Neural crest cell (in vitro differentiated cells): ENCODE measurements at regions not wholly inside any gene's neighbourhood (a gene's known extent, or its start where the extent isn't known, plus 50 kb on each side); places are given as distances from the start of the nearest gene placed in this dataset.

Experiments used
- DNase-seq: peaks from one replicate; pipeline ENCODE4 v3.0.0; 2021; ENCODE audit warnings: low read depth, mixed read lengths, low spot score
- H3K27ac Mint-ChIP-seq: one replicate; pipeline ENCODE4 v1.8.0; 2021; ENCODE audit warnings: mild to moderate bottlenecking, mixed read lengths; ENCODE audit not compliant: unreplicated experiment
- H3K27me3 Mint-ChIP-seq: 2 replicates; pipeline ENCODE4 v1.8.0; 2021; ENCODE audit warnings: low read depth, mild to moderate bottlenecking, mixed read lengths
- H3K36me3 Mint-ChIP-seq: 2 replicates; pipeline ENCODE4 v1.8.0; 2021; ENCODE audit warnings: low read depth, mild to moderate bottlenecking, mixed read lengths
- H3K4me1 Mint-ChIP-seq: 2 replicates; pipeline ENCODE4 v1.8.0; 2021; ENCODE audit warnings: mixed read lengths
- H3K4me3 Mint-ChIP-seq: one replicate; pipeline ENCODE4 v1.8.0; 2021; ENCODE audit warnings: mild to moderate bottlenecking, mixed read lengths
- H3K9me3 Mint-ChIP-seq: 2 replicates; pipeline ENCODE4 v1.8.0; 2021; ENCODE audit warnings: mixed read lengths
- TF ChIP-seq, protein P1 (sequence below): fragments of 200-600 bp; sonication (generic); conservative IDR thresholded peaks from 2 replicates; pipeline ENCODE4 v1.5.0; 2021; ENCODE audit warnings: antibody characterized with exemption, mild to moderate bottlenecking

GRCh38 chr3:110579840-110580550 is 491.6 kb upstream of the NECTIN3 start:
- Mint-ChIP-seq H3K27ac (no peak overlapping the region), H3K4me3 (no peak overlapping the region), H3K27me3 (no peaks in the 10 kb centered on the region), H3K9me3 (no peaks in the 10 kb centered on the region), H3K36me3 (no peaks in the 10 kb centered on the region), H3K4me1 (peaks cover 15% of the 10 kb centered on the region)
- no peak for DNase-seq
- TF ChIP-seq, protein P1, sequence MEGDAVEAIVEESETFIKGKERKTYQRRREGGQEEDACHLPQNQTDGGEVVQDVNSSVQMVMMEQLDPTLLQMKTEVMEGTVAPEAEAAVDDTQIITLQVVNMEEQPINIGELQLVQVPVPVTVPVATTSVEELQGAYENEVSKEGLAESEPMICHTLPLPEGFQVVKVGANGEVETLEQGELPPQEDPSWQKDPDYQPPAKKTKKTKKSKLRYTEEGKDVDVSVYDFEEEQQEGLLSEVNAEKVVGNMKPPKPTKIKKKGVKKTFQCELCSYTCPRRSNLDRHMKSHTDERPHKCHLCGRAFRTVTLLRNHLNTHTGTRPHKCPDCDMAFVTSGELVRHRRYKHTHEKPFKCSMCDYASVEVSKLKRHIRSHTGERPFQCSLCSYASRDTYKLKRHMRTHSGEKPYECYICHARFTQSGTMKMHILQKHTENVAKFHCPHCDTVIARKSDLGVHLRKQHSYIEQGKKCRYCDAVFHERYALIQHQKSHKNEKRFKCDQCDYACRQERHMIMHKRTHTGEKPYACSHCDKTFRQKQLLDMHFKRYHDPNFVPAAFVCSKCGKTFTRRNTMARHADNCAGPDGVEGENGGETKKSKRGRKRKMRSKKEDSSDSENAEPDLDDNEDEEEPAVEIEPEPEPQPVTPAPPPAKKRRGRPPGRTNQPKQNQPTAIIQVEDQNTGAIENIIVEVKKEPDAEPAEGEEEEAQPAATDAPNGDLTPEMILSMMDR, result no peak

DNA sequence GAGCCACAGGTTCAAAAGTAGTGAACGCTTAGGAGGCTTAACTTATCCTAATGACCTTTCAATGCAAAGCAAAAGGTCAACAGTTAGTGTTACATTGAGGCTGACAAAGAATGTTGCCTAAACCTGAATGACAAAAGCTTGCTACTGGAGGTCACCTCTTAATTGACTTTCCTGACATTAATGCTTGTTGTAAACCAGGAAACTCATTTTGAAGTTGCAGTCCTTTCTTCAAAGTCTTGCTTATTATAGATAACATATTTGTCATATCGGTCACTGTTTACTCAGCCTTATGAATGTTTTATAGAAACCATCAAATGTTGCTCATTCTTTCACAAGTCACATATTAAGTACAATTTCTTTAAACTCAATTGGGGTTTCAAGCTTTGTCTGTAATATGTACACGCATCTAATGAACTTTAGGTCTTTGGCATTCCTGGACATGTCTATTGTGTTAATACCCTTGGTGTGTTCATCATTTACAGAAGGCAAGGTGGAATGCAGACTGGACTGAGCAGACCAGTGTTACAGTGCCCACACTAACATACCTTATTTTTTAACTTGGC is 488.2 kb upstream of the NECTIN3 start:
- Mint-ChIP-seq H3K9me3 (no peaks in the 10 kb centered on the region), H3K36me3 (no peaks in the 10 kb centered on the region)
- DNase-seq, result no peak

GRCh38 chr3:110588906-110589305 is 482.7 kb upstream of the NECTIN3 start:
- TF ChIP-seq, protein P1, result no peak
- Mint-ChIP-seq H3K4me1 (no peaks in the 10 kb centered on the region), H3K27me3 (no peaks in the 10 kb centered on the region), H3K27ac (no peak overlapping the region), H3K36me3 (peaks cover 2% of the 10 kb centered on the region), H3K4me3 (no peak overlapping the region), H3K9me3 (peaks cover 2% of the 10 kb centered on the region)
- DNase-seq, result no peak

More for the DNA sequence above, 488.2 kb upstream of the NECTIN3 start:
- H3K27ac Mint-ChIP-seq, result no peak overlapping the region
- no peaks in the 10 kb centered on the region for H3K27me3 Mint-ChIP-seq
- TF ChIP-seq, protein P1, result no peak
- H3K4me1 Mint-ChIP-seq, result peaks cover 11% of the 10 kb centered on the region
- H3K4me3 Mint-ChIP-seq, result no peak overlapping the region

DNA sequence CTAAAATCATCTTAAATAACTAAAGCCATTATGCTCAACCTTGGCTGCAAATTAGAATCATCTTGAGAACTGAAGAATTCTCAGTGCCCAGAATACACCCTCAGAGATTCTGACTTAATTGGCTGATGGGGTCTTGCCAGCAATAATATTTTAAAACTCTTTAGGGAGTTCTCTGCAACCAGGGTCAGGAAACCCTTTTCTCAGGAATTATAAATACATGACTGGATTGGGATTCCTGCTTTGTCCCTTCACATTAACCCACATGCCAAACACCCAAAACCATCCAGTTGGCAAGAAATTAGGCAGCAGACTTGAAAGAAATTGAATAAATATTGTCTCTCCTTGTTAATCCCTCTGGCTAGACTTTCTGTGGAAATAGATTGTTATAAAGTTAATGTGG is 482.3 kb upstream of the NECTIN3 start:
- no peak for DNase-seq
- TF ChIP-seq, protein P1, result no peak
- Mint-ChIP-seq H3K27ac (no peak overlapping the region), H3K4me1 (no peaks in the 10 kb centered on the region), H3K27me3 (no peaks in the 10 kb centered on the region), H3K36me3 (peaks cover 2% of the 10 kb centered on the region), H3K9me3 (peaks cover 2% of the 10 kb centered on the region), H3K4me3 (no peak overlapping the region)

DNA sequence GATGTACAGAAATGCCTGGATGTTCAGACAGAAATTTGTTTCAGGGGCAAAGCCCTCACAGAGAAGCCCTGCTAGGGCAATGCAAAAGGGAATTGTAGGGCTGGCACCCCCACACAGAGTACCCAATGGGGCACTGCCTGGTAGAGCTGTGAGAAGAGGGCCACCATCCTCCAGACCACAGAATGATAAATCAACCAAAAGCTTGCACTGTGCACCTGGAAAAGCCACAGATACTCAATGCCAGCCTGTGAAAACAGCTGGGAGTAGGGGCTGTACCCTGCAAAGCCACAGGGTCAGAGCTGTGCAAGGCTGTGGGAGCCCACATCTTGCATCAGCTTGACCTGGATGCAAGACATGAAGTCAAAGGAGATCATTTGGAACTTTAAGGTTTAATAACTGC is 477.9 kb upstream of the NECTIN3 start:
- H3K4me3 Mint-ChIP-seq, result no peak overlapping the region
- no peaks in the 10 kb centered on the region for H3K4me1 Mint-ChIP-seq
- H3K27ac Mint-ChIP-seq, result no peak overlapping the region
- H3K27me3 Mint-ChIP-seq, result no peaks in the 10 kb centered on the region
- DNase-seq, result no peak
- H3K36me3 Mint-ChIP-seq, result peaks cover 2% of the 10 kb centered on the region
- H3K9me3 Mint-ChIP-seq, result peaks cover 5% of the 10 kb centered on the region
- TF ChIP-seq, protein P1, result no peak
